Common myeloid progenitor, CD34-positive (primary cell): ENCODE measurements at regions not wholly inside any gene's neighbourhood (a gene's known extent, or its start where the extent isn't known, plus 50 kb on each side); places are given as distances from the start of the nearest gene placed in this dataset.
"Not testable (repeated sequence)": the region's sequence is repeated elsewhere in the genome, so short reads cannot be mapped to it uniquely, and the experiment has no call there.

Experiments used
- CTCF ChIA-PET: fragments of 350-600 bp; sonication (Branson Sonifier 250); formaldehyde crosslinking; loops from one replicate; lab custom pipeline; 2021; ENCODE audit warnings: antibody characterized with exemption; lab: Charles Lee
- POLR2A ChIA-PET: fragments of 350-600 bp; sonication (Branson Sonifier 250); formaldehyde crosslinking; loops from one replicate; lab custom pipeline; 2021; ENCODE audit warnings: antibody characterized with exemption; lab: Charles Lee
- DNase-seq, 3 donors: peaks; one replicate each; pipeline versions ENCODE4 v3.0.0 to v3.0.0-alpha.2; 2013
- H3K27ac ChIP-seq, 2 experiments: 1 replicate in 1 of 2; 2 replicates in 1 of 2; pipeline ENCODE4 v1.7.0; 2013; ENCODE audit warnings: inconsistent platforms in 2 of 2, low read length in 2 of 2, mild to moderate bottlenecking in 2 of 2, low read depth in 1 of 2, moderate library complexity in 1 of 2; ENCODE audit not compliant: severe bottlenecking in 2 of 2, insufficient read depth in 1 of 2, poor library complexity in 1 of 2
- H3K27me3 ChIP-seq, 5 experiments: replicated peaks in 2 of 5; 1 replicate in 3 of 5; 2 replicates in 2 of 5; pipeline versions ENCODE4 v1.6.1 to v1.7.0; 2013; ENCODE audit warnings: low read length in 4 of 5, mild to moderate bottlenecking in 2 of 5, moderate library complexity in 2 of 5, inconsistent platforms in 1 of 5; ENCODE audit not compliant: insufficient read depth in 5 of 5, control insufficient read depth in 4 of 5
- H3K36me3 ChIP-seq, 4 experiments: 1 replicate in 2 of 4; 2 replicates in 2 of 4; pipeline versions ENCODE4 v1.6.1 to v1.7.0; 2013; ENCODE audit warnings: low read length in 3 of 4, control low read depth in 1 of 4, mild to moderate bottlenecking in 1 of 4; ENCODE audit not compliant: control insufficient read depth in 4 of 4, insufficient read depth in 4 of 4
- H3K4me1 ChIP-seq, 4 experiments: 1 replicate in 3 of 4; 2 replicates in 1 of 4; pipeline versions ENCODE4 v1.6.1 to v1.7.1; 2013; ENCODE audit warnings: low read length in 3 of 4, mild to moderate bottlenecking in 3 of 4, control low read depth in 1 of 4, inconsistent platforms in 1 of 4, moderate library complexity in 1 of 4; ENCODE audit not compliant: control insufficient read depth in 4 of 4, insufficient read depth in 4 of 4; ENCODE audit errors: control extremely low read depth in 1 of 4
- H3K4me3 ChIP-seq, 7 experiments: 1 replicate in 4 of 7; 2 replicates in 3 of 7; pipeline versions ENCODE4 v1.5.1 to v1.7.0; 2013; ENCODE audit warnings: mild to moderate bottlenecking in 7 of 7, low read length in 6 of 7, moderate library complexity in 6 of 7, inconsistent platforms in 2 of 7, low read depth in 2 of 7, control low read depth in 1 of 7; ENCODE audit not compliant: insufficient read depth in 4 of 7, control insufficient read depth in 1 of 7; ENCODE audit errors: extremely low read depth in 1 of 7
- H3K9me3 ChIP-seq, 5 experiments: 1 replicate in 4 of 5; 2 replicates in 1 of 5; pipeline versions ENCODE4 v1.6.1 to v1.7.1; 2013; ENCODE audit warnings: low read length in 4 of 5, mild to moderate bottlenecking in 2 of 5, inconsistent platforms in 1 of 5, low read depth in 1 of 5, moderate library complexity in 1 of 5; ENCODE audit not compliant: control insufficient read depth in 4 of 5, insufficient read depth in 2 of 5; ENCODE audit errors: control extremely low read depth in 1 of 5
- WGBS: methylation state at CpG from one replicate; pipeline ENCODE4 v1.1.5; 2013; ENCODE audit not compliant: insufficient coverage; 5-methylcytosine and 5-hydroxymethylcytosine counted together

DNA sequence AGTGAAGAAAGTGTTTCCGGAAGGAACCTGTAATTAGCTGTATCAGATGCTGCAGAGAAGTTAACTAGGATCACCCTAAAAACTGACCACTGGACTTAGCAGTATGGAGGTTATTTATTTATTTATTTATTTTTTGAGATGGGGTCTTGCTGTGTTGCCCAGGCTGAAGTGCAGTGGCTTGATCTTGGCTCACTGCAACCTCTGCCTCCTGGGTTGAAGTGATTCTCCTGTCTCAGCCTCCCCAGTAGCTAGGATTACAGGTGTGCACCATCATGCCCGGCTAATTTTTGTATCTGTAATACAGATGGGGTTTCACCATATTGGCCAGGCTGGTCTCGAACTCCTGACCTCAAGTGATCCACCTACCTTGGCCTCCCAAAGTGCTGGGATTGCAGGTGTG is 156.6 kb upstream of the TBL1XR1 start:
- 94% methylated on average over 3 of the region's 3 CpGs for WGBS
- POLR2A ChIA-PET, H3K9me3 ChIP-seq, H3K36me3 ChIP-seq, H3K27ac ChIP-seq, H3K4me3 ChIP-seq, DNase-seq, H3K27me3 ChIP-seq: not testable (repeated sequence)
- CTCF ChIA-PET = interaction anchor here (0.9 to 1.6 kb wide), 6 partner anchors 16 to 303 kb away, joined by 3 to 5 read pairs (median 4); no protein-coding TSS in a partner anchor
- H3K4me1 ChIP-seq = peaks cover 30 to 63% (median 38%) of the 10 kb centered on the region in 4 experiments

DNA sequence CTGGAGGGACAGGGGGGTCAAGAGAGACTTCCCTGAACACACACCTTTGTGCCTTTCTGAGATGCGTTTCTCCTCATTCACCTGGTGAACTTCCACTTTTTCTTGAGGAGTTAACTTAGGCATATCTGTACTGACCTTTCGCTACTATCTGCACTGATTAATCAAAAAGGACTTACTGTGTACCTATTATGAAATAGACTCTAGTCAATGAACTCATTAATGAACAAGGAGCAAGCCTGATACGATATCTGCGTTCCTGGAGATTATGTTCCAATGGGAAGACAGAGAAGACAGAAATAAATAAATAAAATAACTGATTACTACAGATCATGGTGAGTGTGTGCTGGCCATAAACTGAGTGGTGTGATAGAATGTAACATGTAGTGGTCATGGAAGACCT is 157.2 kb upstream of the TBL1XR1 start:
- CTCF ChIA-PET = interaction anchor here (0.9 to 1.5 kb wide), 2 partner anchors 159 to 303 kb away, joined by 3 to 4 read pairs; no protein-coding TSS in a partner anchor
- Histone ChIP-seq H3K4me3 (no peak overlapping the region), H3K27me3 (no peaks in the 10 kb centered on the region), H3K36me3 (no peaks in the 10 kb centered on the region), H3K9me3 (no peaks in the 10 kb centered on the region), H3K4me1 (peaks cover 32 to 65% (median 43%) of the 10 kb centered on the region in 4 experiments), H3K27ac (no peak overlapping the region)
- WGBS = 83% methylated on average over 1 of the region's 4 CpGs
- POLR2A ChIA-PET = no interaction called here
- DNase-seq = no peak

DNA sequence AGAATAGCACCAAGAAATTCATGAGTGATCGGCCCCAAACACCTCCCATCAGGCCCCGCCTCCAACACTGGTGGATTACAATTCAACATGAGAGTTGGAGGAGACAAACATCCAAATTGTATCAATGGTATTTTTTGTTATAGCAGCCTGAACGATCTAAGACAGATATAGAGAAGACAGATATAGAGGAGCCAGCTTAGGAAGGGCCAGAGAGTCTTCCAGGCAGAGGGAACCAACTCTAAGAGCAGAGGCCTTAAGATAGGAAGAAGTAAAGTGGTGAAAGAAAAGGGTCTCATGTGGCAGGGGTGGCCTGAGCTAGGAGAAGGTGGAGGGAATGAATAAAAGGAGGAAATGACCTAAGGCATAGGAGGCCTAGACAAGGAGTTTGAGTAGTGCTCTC is 158.8 kb upstream of the TBL1XR1 start:
- WGBS = 100% methylated on average over 1 of the region's 3 CpGs
- no peaks in the 10 kb centered on the region for H3K36me3 ChIP-seq
- no peak for DNase-seq
- no peak overlapping the region for H3K4me3 ChIP-seq
- ChIA-PET POLR2A (no interaction called here), CTCF (interaction anchor here (1.1 to 1.6 kb wide), 2 partner anchors 167 to 970 kb away, joined by 3 to 4 read pairs; no protein-coding TSS in a partner anchor)
- no peak overlapping the region for H3K27ac ChIP-seq
- no peaks in the 10 kb centered on the region for H3K9me3 ChIP-seq
- peaks cover 38 to 74% (median 52%) of the 10 kb centered on the region in 4 experiments for H3K4me1 ChIP-seq
- H3K27me3 ChIP-seq = no peaks in the 10 kb centered on the region

DNA sequence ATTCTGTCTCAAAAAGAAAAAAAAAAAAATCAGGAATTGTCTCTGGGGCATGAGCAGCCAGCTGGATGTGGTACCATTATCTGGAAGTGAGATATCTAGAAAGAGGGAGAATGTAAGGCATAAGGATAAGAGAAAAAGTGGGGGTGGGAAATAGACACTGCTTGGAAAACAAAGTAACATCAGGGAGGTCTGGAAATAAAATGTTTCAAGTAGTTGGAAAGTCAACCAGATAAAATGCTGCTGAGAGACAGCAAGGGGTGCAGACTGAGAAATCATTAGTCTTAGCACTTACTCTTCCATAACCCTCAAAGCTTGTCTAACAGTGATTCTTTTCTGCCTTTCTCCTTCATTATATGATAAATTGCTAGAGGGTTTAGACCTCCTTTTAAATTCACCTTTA is 159.7 kb upstream of the TBL1XR1 start:
- CTCF ChIA-PET = interaction anchor here (0.5 to 5.0 kb wide), 7 partner anchors 12 to 969 kb away, joined by 3 to 31 read pairs (median 4); partner anchors contain the start of gene TBL1XR1
- Histone ChIP-seq H3K27ac (peak overlapping the region in 1 of 2 experiments; percentile 27), H3K4me3 (no peak overlapping the region), H3K4me1 (peaks cover 31 to 76% (median 57%) of the 10 kb centered on the region in 4 experiments), H3K9me3 (no peaks in the 10 kb centered on the region), H3K36me3 (no peaks in the 10 kb centered on the region), H3K27me3 (no peaks in the 10 kb centered on the region)
- no peak for DNase-seq
- POLR2A ChIA-PET = no interaction called here

DNA sequence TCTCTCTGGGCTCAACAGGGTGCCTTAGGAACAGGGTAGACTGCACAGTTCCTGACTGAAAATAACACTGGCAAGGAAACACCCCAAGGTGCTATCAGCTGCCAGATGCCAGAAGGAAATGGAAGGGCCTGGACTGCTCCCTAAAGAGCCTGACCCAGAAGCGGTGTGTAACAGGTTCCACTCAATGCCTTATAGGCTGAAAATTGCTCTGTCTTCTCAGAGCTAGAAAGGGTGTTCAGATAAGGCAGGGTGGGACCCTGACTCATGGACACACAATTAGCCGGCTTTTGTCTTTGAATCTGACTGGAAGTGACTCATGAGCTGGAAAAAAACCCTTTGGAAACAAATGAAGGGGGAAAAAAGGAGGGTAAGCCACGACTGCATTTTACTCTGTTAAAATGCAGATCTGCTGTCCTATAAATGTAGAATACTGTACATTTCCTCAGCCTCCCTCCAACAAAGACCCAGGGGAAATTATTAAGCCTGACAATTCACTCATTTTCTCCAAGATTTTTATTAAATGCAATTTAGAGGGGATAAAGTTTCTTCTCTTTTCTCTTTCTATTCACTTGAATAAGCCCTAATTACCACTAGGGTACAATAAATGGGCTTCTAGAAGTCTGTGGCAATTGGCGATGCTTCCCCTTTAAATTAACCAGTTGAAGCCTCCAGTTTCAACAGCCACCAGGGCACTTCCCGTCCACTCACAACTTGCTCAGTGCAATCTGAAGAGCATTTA is 160.2 kb upstream of the TBL1XR1 start:
- peak overlapping the region in 2 of 7 experiments; percentile 8 to 60 for H3K4me3 ChIP-seq
- H3K36me3 ChIP-seq = no peaks in the 10 kb centered on the region
- H3K4me1 ChIP-seq = peaks cover 28 to 72% (median 59%) of the 10 kb centered on the region in 4 experiments
- no peaks in the 10 kb centered on the region for H3K27me3 ChIP-seq
- peak in 2 of 3 donors; percentile 65 to 77 for DNase-seq
- ChIA-PET POLR2A (no interaction called here), CTCF (interaction anchor here (0.5 to 5.0 kb wide), 7 partner anchors 13 to 968 kb away, joined by 3 to 31 read pairs (median 4); partner anchors contain the start of gene TBL1XR1)
- H3K27ac ChIP-seq = peak overlapping the region in 1 of 2 experiments; percentile 95
- H3K9me3 ChIP-seq = no peaks in the 10 kb centered on the region
- 46% methylated on average over 4 of the region's 5 CpGs for WGBS

DNA sequence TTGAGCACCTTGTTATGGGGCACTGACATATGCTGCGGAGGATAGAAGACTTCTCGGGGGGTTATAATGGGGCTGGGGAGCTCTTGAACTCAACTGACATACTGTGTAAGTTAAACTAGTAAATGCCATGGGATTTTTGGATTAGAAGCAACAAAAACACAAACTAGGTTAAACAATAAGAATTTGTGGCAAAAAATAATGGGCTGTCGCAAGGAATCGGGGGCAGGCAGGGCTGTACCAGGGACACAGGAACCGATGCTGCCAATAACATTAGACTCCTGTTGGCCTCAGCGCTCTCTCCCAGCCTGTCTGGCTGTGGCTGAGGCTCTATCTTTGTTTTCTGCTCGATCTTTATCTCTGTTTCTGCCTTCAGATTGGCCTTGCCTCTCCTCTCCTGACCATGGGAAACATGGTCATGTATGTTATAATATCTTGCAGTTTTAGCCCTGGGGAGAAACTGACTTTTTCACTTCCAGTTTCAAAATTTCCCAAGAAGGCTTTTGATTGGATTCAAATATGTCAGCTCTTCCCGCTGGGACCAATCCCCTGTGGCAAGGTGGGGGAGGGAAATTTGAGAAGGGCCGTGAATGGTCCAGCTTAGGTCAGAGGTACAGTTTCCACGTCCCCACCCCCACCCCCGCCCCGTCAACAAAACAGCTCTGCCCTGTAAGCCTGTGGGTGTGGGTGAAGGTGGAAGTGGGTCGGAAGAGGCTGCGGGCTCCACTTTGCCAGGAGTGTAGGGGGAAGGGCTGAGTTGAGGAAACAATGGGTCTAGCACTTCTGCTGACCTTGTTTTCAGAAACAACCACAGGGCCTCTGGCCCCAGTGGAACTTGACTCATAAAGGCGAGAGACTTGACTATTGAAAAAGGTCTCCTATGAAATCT is 161.1 kb upstream of the TBL1XR1 start:
- ChIA-PET CTCF (interaction anchor here (0.7 to 5.0 kb wide), 5 partner anchors 10 to 306 kb away, joined by 3 to 31 read pairs (median 4); partner anchors contain the start of gene TBL1XR1), POLR2A (interaction anchor here (0.6 to 2.4 kb wide), 4 partner anchors 53 to 213 kb away, joined by 5 to 16 read pairs (median 11); partner anchors contain the start of gene TBL1XR1)
- WGBS = 23% methylated on average over 11 of the region's 15 CpGs
- peak in 2 of 3 donors; percentile 74 to 77 for DNase-seq
- no peaks in the 10 kb centered on the region for H3K9me3 ChIP-seq
- no peaks in the 10 kb centered on the region for H3K36me3 ChIP-seq
- peak overlapping the region in 5 of 7 experiments; percentile 48 to 85 (median 60) for H3K4me3 ChIP-seq
- peak overlapping the region in 1 of 2 experiments; percentile 95 for H3K27ac ChIP-seq
- H3K27me3 ChIP-seq = no peaks in the 10 kb centered on the region
- H3K4me1 ChIP-seq = peaks cover 28 to 64% (median 54%) of the 10 kb centered on the region in 4 experiments
